Loucy (cell line): ENCODE measurements at regions not wholly inside any gene's neighbourhood (a gene's known extent, or its start where the extent isn't known, plus 50 kb on each side); places are given as distances from the start of the nearest gene placed in this dataset.

Source experiments
- H2AFZ ChIP-seq: fragments of 200-600 bp; sonication (generic); 2 replicates; pipeline ENCODE4 v1.6.0; 2016; ENCODE audit warnings: antibody characterized with exemption, mild to moderate bottlenecking, low read length, moderate library complexity
- H3F3A ChIP-seq: fragments of 200-600 bp; 2 replicates; pipeline ENCODE4 v1.6.0; 2016; ENCODE audit warnings: antibody characterized with exemption, low read depth, mild to moderate bottlenecking
- H3K27me3 ChIP-seq: fragments of 200-600 bp; sonication (generic); 2 replicates; pipeline ENCODE4 v1.6.1; 2014; ENCODE audit warnings: low read length, mild to moderate bottlenecking; ENCODE audit not compliant: insufficient read depth, poor library complexity, severe bottlenecking
- H3K36me3 ChIP-seq: fragments of 200-600 bp; sonication (generic); 2 replicates; pipeline ENCODE4 v1.6.1; 2016; ENCODE audit warnings: low read length; ENCODE audit not compliant: insufficient read depth
- H3K4me1 ChIP-seq: fragments of 200-600 bp; sonication (generic); 2 replicates; pipeline ENCODE4 v1.5.1; 2014; ENCODE audit warnings: low read length, mild to moderate bottlenecking; ENCODE audit not compliant: insufficient read depth, poor library complexity, severe bottlenecking
- H3K4me2 ChIP-seq: fragments of 200-600 bp; sonication (generic); 2 replicates; pipeline ENCODE4 v1.6.0; 2014; ENCODE audit warnings: antibody characterized with exemption, low read length, low read depth, mild to moderate bottlenecking; ENCODE audit not compliant: poor library complexity, severe bottlenecking
- H3K4me3 ChIP-seq: fragments of 200-600 bp; sonication (generic); 2 replicates; pipeline ENCODE4 v1.5.1; 2014; ENCODE audit warnings: low read length, mild to moderate bottlenecking, mixed read lengths; ENCODE audit not compliant: poor library complexity, severe bottlenecking
- H3K79me2 ChIP-seq: fragments of 200-600 bp; sonication (generic); 2 replicates; pipeline ENCODE4 v1.6.1; 2014; ENCODE audit warnings: low read length; ENCODE audit not compliant: insufficient read depth
- H3K9ac ChIP-seq: fragments of 200-600 bp; sonication (generic); 2 replicates; pipeline ENCODE4 v1.6.0; 2014; ENCODE audit warnings: mild to moderate bottlenecking, low read depth, low read length, moderate library complexity; ENCODE audit not compliant: poor library complexity, severe bottlenecking
- H3K9me2 ChIP-seq: fragments of 200-600 bp; sonication (generic); replicated peaks from 2 replicates; pipeline ENCODE4 v1.6.1; 2016; ENCODE audit warnings: low read depth, low read length, mixed read lengths
- H3K9me3 ChIP-seq: fragments of 200-600 bp; sonication (generic); 2 replicates; pipeline ENCODE4 v1.6.1; 2014; ENCODE audit warnings: mild to moderate bottlenecking, antibody characterized with exemption, low read length, low read depth; ENCODE audit not compliant: insufficient read depth
- H4K20me1 ChIP-seq: fragments of 200-600 bp; sonication (generic); 2 replicates; pipeline ENCODE4 v1.6.0; 2014; ENCODE audit warnings: antibody characterized with exemption, low read length, mild to moderate bottlenecking; ENCODE audit not compliant: insufficient read depth, poor library complexity, severe bottlenecking
- CTCF ChIP-seq: fragments of 200-600 bp; sonication (generic); conservative IDR thresholded peaks from 2 replicates; pipeline ENCODE4 v1.5.1; 2014; ENCODE audit warnings: mild to moderate bottlenecking, antibody characterized with exemption, low read length
- EZH2phosphoT487 ChIP-seq: fragments of 200-600 bp; IDR thresholded peaks from 2 replicates; pipeline ENCODE4 v1.6.1; 2018; ENCODE audit warnings: antibody characterized with exemption, mild to moderate bottlenecking, moderate library complexity, borderline replicate concordance

DNA sequence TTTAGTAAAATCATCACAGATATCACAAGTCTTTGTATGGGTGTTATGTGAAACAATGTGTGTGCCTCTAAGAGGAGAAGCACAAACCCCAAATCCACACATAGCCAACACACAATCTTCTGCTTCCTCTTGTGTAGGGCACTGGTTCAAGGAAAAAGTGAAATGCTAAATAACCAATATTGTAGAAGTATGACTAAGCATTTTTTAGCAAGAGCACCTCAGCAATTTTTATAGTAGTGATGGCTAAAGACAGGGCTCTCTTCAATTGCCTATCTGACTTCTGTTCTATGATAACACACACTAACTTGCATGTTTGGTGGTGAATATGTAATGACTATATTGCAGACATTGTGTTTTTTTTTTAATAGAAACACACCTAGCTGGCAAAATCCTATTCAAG, 997.9 kb upstream of the ALCAM start:
- H3K9me3 ChIP-seq = no peaks in the 10 kb centered on the region

GRCh38 chr3:104385421-104385820, 981.3 kb upstream of the ALCAM start:
- H3K4me3 ChIP-seq = no peak overlapping the region
- no peaks in the 10 kb centered on the region for H3F3A ChIP-seq
- no peaks in the 10 kb centered on the region for H3K9me2 ChIP-seq
- no peaks in the 10 kb centered on the region for H3K9me3 ChIP-seq
- no peaks in the 10 kb centered on the region for H3K36me3 ChIP-seq
- H3K9ac ChIP-seq = no peak overlapping the region
- TF ChIP-seq CTCF = no peak
- no peak for TF ChIP-seq EZH2phosphoT487
- no peak overlapping the region for H3K4me2 ChIP-seq
- no peaks in the 10 kb centered on the region for H3K4me1 ChIP-seq
- no peaks in the 10 kb centered on the region for H4K20me1 ChIP-seq
- H3K79me2 ChIP-seq = no peaks in the 10 kb centered on the region
- H3K27me3 ChIP-seq = no peaks in the 10 kb centered on the region
- H2AFZ ChIP-seq = no peak overlapping the region

More for the DNA sequence above, 997.9 kb upstream of the ALCAM start:
- no peak overlapping the region for H3K4me2 ChIP-seq
- no peak for TF ChIP-seq CTCF
- no peak for TF ChIP-seq EZH2phosphoT487
- H3K4me1 ChIP-seq = no peaks in the 10 kb centered on the region
- H3F3A ChIP-seq = no peaks in the 10 kb centered on the region
- no peak overlapping the region for H3K4me3 ChIP-seq
- H3K27me3 ChIP-seq = no peaks in the 10 kb centered on the region
- H3K36me3 ChIP-seq = no peaks in the 10 kb centered on the region
- H3K9me2 ChIP-seq = no peaks in the 10 kb centered on the region
- no peaks in the 10 kb centered on the region for H3K79me2 ChIP-seq
- no peak overlapping the region for H2AFZ ChIP-seq
- H4K20me1 ChIP-seq = no peaks in the 10 kb centered on the region
- H3K9ac ChIP-seq = no peak overlapping the region

DNA sequence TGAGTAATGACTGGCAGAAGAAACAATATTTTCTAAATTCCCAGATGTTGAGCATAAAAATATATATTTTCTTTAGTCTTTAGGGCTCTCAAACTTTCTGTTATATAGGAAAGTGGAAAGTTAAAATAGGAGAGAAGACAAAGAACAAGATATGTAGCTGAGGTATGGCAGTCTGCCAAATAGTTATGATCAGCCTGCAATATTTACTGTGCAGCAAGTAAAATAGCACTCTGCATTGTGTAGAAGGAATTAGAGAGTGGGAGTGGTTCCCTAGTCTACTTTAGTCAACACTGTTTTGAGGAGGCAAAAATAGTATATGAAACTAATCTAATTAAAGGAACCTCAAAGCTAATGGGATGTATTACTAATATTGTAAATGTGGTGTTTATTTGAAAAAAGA, 978.1 kb upstream of the ALCAM start:
- Histone ChIP-seq H3K4me3 (no peak overlapping the region), H3F3A (no peaks in the 10 kb centered on the region), H3K9me3 (no peaks in the 10 kb centered on the region), H3K9ac (no peak overlapping the region), H3K4me1 (no peaks in the 10 kb centered on the region), H2AFZ (no peak overlapping the region), H3K79me2 (no peaks in the 10 kb centered on the region), H4K20me1 (no peaks in the 10 kb centered on the region), H3K36me3 (no peaks in the 10 kb centered on the region), H3K27me3 (no peaks in the 10 kb centered on the region), H3K4me2 (no peak overlapping the region), H3K9me2 (no peaks in the 10 kb centered on the region)
- TF ChIP-seq EZH2phosphoT487 = no peak
- no peak for TF ChIP-seq CTCF
